Body of pancreas (tissue), 4 donors: ENCODE measurements at regions not wholly inside any gene's neighbourhood (a gene's known extent, or its start where the extent isn't known, plus 50 kb on each side); places are given as distances from the start of the nearest gene placed in this dataset.

Experiments used
- CTCF ChIP-seq, 7 experiments: fragments of 450-650 bp in 4 of 7; fragments of 200-600 bp in 3 of 7; sonication (generic) in 3 of 7; IDR thresholded peaks; one replicate each; pipeline ENCODE4 v1.5.1; 2016 to 2019; ENCODE audit warnings: antibody characterized with exemption in 7 of 7
- POLR2A ChIP-seq, 3 donors: fragments of 450-650 bp; IDR thresholded peaks; one replicate each; pipeline ENCODE4 v1.6.1; 2016; ENCODE audit warnings: antibody characterized with exemption in 3 of 3, mild to moderate bottlenecking in 2 of 3

- no peak for TF ChIP-seq CTCF (IDR thresholded peaks at IDR 0.05)
- TF ChIP-seq POLR2A (IDR thresholded peaks at IDR 0.05), result no peak
Measured at GRCh38 chr4:31968842-31969241, 1248.7 kb downstream of the PCDH7 start.
